NCI-H748 treated with DMSO at 0.1 percent for 48 hours (cell line): ENCODE measurements at regions not wholly inside any gene's neighbourhood (a gene's known extent, or its start where the extent isn't known, plus 50 kb on each side); places are given as distances from the start of the nearest gene placed in this dataset.
"Not testable (repeated sequence)": the region's sequence is repeated elsewhere in the genome, so short reads cannot be mapped to it uniquely, and the experiment has no call there.

ENCODE experiments used
- DNase-seq: peaks from one replicate; lab custom pipeline; 2025; lab: John Stamatoyannopoulos, UW

DNA sequence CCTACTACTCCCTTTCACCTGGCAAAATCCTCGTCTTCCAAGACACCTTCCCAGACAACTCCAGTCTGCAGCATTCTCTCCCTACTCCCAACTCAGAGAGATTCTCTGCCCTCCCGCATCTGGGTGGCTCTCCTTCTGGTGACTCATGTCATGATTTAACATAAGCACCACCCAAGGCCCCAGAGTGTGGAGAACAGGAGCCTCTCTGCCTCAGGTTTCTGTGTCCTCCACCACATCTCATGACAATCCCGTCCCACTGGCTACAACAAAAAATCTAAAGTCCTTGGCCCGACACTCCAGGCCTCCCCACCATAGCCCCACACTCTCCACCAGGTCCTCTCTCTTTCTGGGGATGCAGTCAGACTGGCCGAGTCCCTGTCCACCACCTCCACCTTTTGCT is 197.1 kb downstream of the BCL11A start:
- no peak for DNase-seq

DNA sequence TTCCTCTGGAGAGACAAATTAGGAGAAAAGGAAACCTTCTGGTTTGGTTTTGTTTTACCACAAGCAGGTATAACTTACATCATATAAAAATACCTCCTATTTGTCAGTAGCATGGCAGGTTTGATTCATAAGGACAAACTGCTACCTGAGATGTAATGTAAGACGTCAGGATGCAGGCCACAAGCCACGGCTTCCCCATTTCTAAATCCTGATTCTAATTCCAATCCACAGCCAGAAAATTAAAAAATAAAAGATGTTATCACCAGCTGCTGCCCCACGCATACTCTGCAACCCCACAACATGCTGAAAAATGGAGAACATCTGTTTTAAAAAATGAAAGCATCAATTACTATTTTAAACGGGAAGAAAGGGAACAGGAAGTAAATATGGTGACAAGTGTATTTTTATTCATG is 197.6 kb downstream of the BCL11A start:
- no peak for DNase-seq

DNA sequence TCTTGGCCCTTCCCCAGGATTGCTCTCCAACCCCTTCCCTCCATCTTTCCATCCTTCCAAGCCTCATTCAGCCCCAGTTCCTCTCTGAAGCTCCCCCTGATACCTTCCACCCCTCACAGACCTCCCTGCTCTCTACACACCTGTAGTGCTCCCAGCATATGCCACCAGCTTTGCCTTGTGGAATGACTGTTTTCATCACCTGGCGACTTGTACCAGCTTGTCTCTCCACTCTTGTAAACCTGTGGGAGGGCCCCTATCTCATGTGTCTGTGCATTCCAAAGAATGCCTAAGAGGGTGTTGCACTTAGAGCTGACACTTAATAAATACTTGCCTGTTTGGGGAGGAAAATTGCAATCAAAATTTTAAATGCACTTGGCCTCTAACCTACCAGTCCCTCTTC is 198.7 kb downstream of the BCL11A start:
- no peak for DNase-seq

DNA sequence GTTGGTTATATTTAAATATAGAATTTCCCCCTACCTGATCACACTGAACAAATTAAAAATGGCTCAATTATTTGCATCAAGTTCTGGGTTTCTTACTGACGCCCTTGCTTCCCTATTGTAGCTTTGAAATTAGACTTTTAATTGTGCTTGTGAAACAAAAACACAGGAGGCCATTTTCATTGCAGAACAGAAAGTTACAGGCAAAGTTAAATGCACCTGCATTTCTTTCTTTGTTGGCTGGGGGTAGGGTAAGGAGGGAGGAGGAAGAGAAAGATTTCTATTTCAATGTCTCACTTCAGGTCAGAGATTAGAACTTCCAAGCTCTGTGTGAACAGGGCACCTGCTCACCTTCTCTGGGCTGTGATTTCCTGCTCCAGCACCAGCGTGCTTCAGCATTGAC is 199.6 kb downstream of the BCL11A start:
- no peak for DNase-seq

GRCh38 chr2:60353406-60353800 is 200.1 kb downstream of the BCL11A start:
- DNase-seq: no peak

DNA sequence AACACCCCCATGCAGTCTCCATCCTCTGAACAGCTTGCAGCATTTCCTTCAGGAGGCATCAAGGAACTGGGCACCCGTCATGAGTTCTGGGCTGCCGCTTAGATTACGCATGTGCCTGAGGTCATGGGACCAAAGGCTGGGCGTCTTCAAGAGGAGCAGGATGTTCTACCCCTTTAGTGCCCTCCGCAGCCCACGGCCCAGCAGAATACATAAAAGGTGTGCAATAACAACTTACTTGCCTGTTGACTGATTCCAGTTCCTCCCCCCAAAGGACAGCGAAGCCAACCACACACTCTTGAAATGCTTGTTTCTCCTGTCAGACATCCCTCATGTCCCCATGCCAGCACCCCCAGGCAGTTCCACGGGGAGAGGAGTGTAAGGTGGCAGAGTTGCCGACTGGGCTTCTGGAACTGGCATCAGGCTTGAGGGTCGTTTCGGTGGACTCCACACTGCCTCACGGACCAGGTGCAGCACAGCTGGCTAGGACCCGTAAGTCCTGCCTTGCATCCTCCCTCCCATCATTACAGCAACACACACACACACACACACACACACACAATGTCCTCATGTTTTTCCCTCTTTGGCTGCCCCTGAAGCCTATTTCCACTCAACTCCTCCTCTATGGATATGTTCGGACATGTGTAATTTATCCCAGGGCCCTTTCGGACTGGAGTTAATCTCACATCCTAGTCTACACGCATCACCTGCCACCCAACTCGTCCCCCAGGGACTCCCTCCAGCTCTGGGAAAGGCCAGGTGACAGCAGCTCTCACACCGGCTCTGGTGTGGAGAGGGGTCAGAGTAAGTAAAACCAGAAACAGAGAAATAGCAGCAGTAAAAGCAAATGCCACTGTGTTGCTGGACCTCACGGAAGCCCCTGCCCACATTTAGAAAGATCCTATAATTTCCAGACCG is 200.7 kb downstream of the BCL11A start:
- no peak for DNase-seq

- no peak for DNase-seq
Measured at GRCh38 chr2:60351802-60352201, 201.7 kb downstream of the BCL11A start.

DNA sequence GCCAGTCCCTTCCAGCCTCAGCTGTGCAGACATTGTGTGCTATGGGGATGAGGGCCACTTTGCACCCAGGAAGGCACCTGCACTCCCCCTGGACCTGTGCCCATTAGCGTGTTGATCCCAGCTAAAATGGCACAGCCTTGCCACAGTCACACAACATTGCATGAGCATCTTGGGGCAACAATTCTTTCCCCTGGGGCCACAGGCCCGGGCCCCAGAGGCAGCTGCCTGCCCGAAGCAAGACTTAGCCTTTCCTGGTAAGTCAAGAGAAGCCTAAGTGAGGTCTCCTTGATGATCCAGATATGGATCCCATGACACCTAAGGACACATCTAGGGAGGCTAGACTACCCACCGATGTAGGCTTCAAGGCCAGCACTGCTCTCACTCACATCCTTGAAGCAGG is 202.1 kb downstream of the BCL11A start:
- DNase-seq: no peak

- no peak for DNase-seq
Measured at GRCh38 chr2:60350791-60351190, 202.7 kb downstream of the BCL11A start.

- no peak for DNase-seq
Measured at GRCh38 chr2:60347781-60348180, 205.7 kb downstream of the BCL11A start.

DNA sequence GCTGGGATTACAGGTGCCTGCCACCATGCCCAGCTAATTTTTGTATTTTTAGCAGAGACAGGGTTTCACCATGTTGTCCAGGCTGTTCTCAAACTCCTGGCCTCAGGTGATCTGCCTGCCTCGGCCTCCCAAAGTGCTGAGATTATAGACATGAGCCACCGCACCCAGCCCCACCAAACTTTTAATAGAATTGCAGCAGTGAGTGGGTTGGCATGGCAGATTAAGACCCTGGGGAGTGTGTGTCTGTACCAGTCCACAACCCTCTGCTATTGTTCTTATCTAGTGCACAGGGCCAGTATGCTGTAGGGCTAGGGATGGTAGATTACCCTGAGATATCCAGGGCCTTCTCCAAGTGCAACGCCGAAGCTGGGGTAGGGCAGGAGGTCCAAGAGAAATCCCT is 211.0 kb downstream of the BCL11A start:
- DNase-seq: not testable (repeated sequence)

DNA sequence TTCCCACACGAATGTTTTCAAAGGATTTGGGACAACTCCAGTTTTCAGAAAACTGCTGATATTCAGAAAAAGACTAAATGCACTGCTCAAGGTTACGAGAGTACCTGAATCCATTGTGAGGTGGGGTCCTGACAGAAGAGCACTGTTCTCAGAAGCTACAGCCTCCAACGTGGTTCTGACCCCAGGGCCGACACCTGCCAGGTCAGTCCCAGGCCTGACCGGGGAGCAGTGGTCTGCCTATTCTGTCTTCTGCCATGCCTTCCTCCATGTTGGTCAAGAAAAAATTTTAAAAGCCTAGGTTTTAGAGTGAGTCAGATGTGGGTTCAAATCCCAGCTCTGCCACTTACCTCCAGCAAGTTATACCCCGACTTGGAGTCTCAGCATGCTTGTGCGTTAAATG is 212.3 kb downstream of the BCL11A start:
- DNase-seq: no peak

DNA sequence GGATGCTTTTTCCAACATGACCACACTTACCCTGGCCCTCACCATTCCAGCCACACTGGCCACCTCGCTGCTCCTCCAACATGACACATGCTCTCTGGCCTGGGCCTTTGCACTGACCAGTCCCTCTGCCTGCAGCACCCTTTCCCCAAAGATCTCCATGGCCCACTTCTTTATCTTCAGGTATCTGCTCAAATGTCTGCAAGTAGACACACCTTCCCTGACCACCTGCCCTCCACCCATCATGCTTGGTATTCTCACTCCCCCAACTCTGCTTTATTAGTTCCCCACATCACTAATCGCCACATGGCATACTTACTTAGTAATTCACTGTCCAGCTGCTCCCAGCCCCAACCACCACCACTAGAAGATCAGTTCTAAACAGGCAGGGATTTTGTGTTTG is 214.2 kb downstream of the BCL11A start:
- no peak for DNase-seq

DNA sequence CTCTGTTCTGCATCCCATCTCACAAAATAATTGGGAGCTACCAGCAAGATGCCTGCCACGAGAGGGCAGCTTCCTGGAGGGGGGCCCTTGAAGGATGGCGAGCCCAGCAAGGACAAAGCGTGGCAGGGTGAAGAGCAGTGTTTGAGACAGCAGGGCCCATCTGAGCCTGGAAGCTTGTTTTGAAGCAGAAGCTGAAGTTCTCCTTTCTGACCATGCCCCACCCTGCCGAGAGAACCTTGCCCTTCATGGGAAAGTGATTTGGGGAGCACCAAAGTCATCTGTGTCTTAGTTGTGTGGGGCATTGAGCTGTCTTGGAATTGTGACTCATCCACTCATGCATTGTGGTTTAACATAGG is 216.3 kb downstream of the BCL11A start:
- no peak for DNase-seq

- DNase-seq: no peak
Measured at GRCh38 chr2:60336442-60337141, 216.9 kb downstream of the BCL11A start.

GRCh38 chr2:60335533-60336237 is 217.8 kb downstream of the BCL11A start:
- DNase-seq: no peak

DNA sequence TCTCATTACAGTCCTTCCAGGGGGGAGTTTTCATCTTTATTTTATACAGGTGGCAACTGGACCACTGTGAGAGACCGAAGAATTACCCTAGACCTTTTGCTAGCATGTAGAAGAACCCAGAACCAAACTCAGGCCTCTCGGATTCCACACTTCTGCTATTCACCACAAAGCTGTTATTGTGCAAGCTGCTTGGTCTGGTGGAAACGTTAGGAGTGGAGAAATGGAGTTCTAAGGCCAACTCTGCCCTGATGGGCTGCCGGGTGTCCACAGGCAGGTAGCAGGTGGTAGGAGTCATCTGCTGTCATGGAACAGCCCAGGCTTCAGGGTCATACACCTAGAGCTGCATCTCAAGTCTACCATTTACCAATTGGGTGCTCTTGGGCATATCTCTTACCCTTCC is 218.8 kb downstream of the BCL11A start:
- no peak for DNase-seq

GRCh38 chr2:60333264-60333663 is 220.2 kb downstream of the BCL11A start:
- DNase-seq: no peak

GRCh38 chr2:60331115-60331809 is 222.2 kb downstream of the BCL11A start:
- DNase-seq: no peak

GRCh38 chr2:60329225-60329624 is 224.2 kb downstream of the BCL11A start:
- no peak for DNase-seq

- DNase-seq: no peak
Measured at GRCh38 chr2:60324536-60324935, 228.9 kb downstream of the BCL11A start.

GRCh38 chr2:60321816-60322215 is 231.6 kb downstream of the BCL11A start:
- no peak for DNase-seq
